ENCODE measurements at regions not wholly inside any gene's neighbourhood (a gene's known extent, or its start where the extent isn't known, plus 50 kb on each side); places are given as distances from the start of the nearest gene placed in this dataset.

DNA sequence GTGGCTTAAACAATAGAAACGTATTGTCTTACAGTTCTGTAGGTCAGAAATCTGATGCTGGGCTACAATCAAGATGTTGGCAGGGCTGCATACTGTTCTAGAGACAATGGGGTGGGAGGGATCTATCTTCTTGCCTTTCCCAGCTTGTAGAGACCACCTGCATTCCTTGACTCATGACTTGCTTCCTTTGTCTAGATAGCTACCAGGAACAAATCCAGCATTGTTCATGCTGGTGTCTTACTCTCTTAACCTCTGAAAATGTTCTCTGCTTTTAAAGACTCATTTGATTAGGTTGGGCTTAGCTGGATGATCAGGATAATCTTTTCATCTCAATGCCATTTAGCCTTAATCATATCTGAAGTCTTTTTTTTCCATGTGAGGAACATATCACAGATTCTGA is 169.0 kb downstream of the ZNF330 start:
- Histone ChIP-seq H2BK15ac (ENCODE audit: low read length) (no peak overlapping the region), H3K23me2 (ENCODE audit: low read depth, low read length) (no peaks in the 10 kb centered on the region)

More for the DNA sequence above, 169.0 kb downstream of the ZNF330 start:
- Histone ChIP-seq H3K4ac (replicated peaks; ENCODE audit: insufficient read length, low read depth, low read length) (no peak overlapping the region), H3K9me3 (ENCODE audit: insufficient read depth in 2 of 2, low read depth in 1 of 2, low read length in 1 of 2) (no peaks in the 10 kb centered on the region), H2BK12ac (ENCODE audit: low read depth, low read length) (no peak overlapping the region), H3K4me2 (ENCODE audit: insufficient read depth in 1 of 2, low read depth in 2 of 2, low read length in 2 of 2) (no peak overlapping the region; a peak in 1 of 4 replicates), H4K20me1 (replicated peaks in 1 of 2; ENCODE audit: control insufficient read depth in 1 of 2, insufficient read depth in 2 of 2, low read length in 2 of 2) (no peaks in the 10 kb centered on the region), H2BK20ac (ENCODE audit: low read length) (no peak overlapping the region), H4K5ac (ENCODE audit: insufficient read length, low read depth, low read length) (no peak overlapping the region), H2AK5ac (ENCODE audit: low read depth, low read length) (no peak overlapping the region), H3K4me1 (replicated peaks in 1 of 4; ENCODE audit: control insufficient read depth in 3 of 4, insufficient read depth in 4 of 4, low read length in 3 of 4) (no peaks in the 10 kb centered on the region; a peak in 1 of 7 replicates), H4K91ac (replicated peaks; ENCODE audit: insufficient read length, low read length) (no peak overlapping the region), H3K79me1 (ENCODE audit: low read depth, low read length) (no peaks in the 10 kb centered on the region), H4K8ac (ENCODE audit: extremely low read depth, insufficient read depth, low read length) (no peak overlapping the region), H3K9ac (replicated peaks in 1 of 4; ENCODE audit: extremely low read depth in 1 of 4, low read depth in 3 of 4, low read length in 3 of 4) (no peak overlapping the region), H3K79me2 (ENCODE audit: control insufficient read depth in 1 of 2, insufficient read depth in 2 of 2, low read length in 2 of 2) (no peaks in the 10 kb centered on the region), H3K4me3 (ENCODE audit: extremely low read depth in 1 of 4, insufficient read depth in 2 of 4, low read depth in 3 of 4, low read length in 4 of 4) (no peak overlapping the region), H2BK120ac (replicated peaks; ENCODE audit: low read depth, low read length) (no peak overlapping the region), H3K56ac (replicated peaks; ENCODE audit: insufficient read length, low read depth, low read length) (no peak overlapping the region), H3K36me3 (ENCODE audit: control insufficient read depth in 2 of 4, insufficient read depth in 4 of 4, low read length in 3 of 4) (no peaks in the 10 kb centered on the region), H3K14ac (ENCODE audit: insufficient read length) (no peak overlapping the region), H2BK5ac (ENCODE audit: low read depth, low read length) (no peak overlapping the region), H2AFZ (ENCODE audit: low read length) (no peak overlapping the region), H3K23ac (ENCODE audit: insufficient read length) (no peak overlapping the region), H3K27ac (ENCODE audit: low read depth, low read length) (no peak overlapping the region), H3K18ac (ENCODE audit: extremely low read depth, low read length) (no peak overlapping the region), H3K27me3 (replicated peaks in 1 of 4; ENCODE audit: control insufficient read depth in 3 of 4, extremely low read depth in 1 of 4, insufficient read depth in 3 of 4, low read length in 3 of 4) (no peaks in the 10 kb centered on the region)
- TF ChIP-seq CHD1 (IDR thresholded peaks at IDR 0.05; ENCODE audit: low read depth, low read length): no peak
- TF ChIP-seq TEAD4 (IDR thresholded peaks at IDR 0.05; ENCODE audit: low read depth, low read length): 0 out of 2 replicates have a peak, but pooled peaks have one; percentile 36
- WGBS, 2 experiments (ENCODE audit: extremely low coverage in 1 of 2, insufficient coverage in 1 of 2, insufficient read length in 1 of 2, insufficient replicate concordance in 2 of 2, low coverage in 1 of 2, low lambda C conversion rate in 2 of 2, missing lambda C conversion rate in 1 of 2): 83% methylated on average over 1 of the region's 1 CpG; no CpG with 5 or more reads in 1 of the 2 experiments
- ChIA-PET CTCF (ENCODE audit: partially characterized antibody) (interaction anchor here (0.8 to 1.4 kb wide), 2 partner anchors 184 to 265 kb away, joined by 3 read pairs; no protein-coding TSS in a partner anchor), POLR2A (ENCODE audit: partially characterized antibody) (no interaction called here)
- FAIRE-seq: no peak
- no peak for DNase-seq (ENCODE audit: low read depth in 1 of 2, low spot score in 2 of 2)

Data from H1 (cell line).